ENCODE measurements at regions not wholly inside any gene's neighbourhood (a gene's known extent, or its start where the extent isn't known, plus 50 kb on each side); places are given as distances from the start of the nearest gene placed in this dataset.
"Not testable (repeated sequence)": the region's sequence is repeated elsewhere in the genome, so short reads cannot be mapped to it uniquely, and the experiment has no call there.

DNA sequence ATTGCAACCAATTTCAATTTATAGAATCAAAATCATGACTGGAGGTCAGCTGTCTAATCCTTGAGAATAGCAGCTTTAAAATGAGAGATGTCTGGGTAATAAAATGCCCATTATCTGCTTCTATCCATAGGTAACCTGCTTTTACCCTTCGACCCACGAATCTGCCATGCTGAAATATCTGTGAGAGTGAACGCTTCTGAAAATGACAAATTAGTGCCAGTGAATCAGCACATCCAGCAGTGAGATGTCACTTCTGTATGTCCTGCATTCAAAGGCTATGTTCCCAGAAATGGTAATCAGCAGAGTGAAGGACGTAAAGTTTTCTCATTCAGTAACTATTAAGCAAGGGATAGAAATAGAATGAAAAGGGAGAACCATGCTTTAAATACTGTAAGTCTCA lies 532.4 kb upstream of the ITGA1 start:
- DNase-seq: no peak

- DNase-seq: no peak
Observed at GRCh38 chr5:52262844-52263243, 524.9 kb upstream of the ITGA1 start.

DNA sequence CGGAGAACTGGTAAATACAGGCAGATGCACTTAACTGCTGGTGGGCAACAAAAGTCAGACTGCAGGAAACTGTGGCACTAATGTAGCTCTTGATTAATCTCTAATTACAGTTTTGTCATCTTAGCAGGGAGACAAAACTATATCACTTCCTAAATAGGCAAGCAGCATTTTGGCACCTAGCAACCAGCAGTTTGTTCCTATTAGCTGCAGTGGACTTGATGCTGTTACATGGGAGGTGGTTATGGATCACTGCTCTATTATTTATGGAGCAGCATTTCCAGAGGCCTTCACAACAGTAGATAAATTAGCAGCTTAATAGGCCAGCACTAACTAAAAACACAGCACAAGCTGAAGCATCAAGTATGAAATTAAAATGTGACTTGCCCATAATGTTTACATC lies 518.3 kb upstream of the ITGA1 start:
- DNase-seq: no peak

GRCh38 chr5:52269859-52270258 lies 517.9 kb upstream of the ITGA1 start:
- DNase-seq: no peak

GRCh38 chr5:52275639-52276038 lies 512.1 kb upstream of the ITGA1 start:
- no peak for DNase-seq

DNA sequence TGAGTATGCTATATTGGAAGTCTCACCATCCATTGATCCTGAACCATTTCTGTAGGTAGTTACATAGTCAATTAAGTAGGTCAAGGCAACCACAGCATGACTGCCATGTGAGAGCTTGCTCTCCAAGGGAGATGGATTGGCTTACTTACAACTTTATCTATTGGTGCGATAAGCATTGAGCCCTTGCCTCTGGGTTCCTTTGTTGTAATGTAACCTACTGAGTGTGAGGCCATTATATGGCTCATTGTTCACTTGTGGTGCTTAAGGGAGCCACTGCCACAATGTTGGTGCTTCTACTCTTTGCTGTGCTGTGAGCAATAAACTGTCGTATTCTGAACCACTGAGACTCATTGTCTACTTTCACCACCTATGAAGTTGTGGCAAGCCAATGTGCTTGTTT lies 510.6 kb upstream of the ITGA1 start:
- no peak for DNase-seq

GRCh38 chr5:52282647-52283046 lies 505.1 kb upstream of the ITGA1 start:
- DNase-seq: no peak

DNA sequence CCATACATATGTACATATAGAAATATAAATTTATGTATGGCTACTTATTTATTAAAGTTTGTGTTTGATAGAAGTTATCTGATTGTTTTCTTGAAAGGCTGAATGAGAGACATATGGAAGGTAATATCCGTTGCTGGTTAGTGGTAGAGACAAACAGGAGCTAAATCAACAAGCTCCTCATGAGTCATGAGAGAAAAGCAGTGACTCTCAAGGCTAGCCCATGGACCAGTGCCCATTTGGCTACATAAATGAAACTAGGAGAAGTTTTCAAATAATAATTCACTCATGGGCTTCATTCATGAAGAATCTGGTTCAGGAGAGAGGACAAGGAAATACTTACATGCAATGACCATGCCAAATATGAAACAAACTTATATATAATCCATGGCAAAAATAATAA lies 504.5 kb upstream of the ITGA1 start:
- no peak for DNase-seq

GRCh38 chr5:52300703-52301372 lies 486.9 kb upstream of the ITGA1 start:
- DNase-seq: no peak

GRCh38 chr5:52304816-52305215 lies 482.9 kb upstream of the ITGA1 start:
- not testable (repeated sequence) for DNase-seq

GRCh38 chr5:52328220-52328806 lies 459.4 kb upstream of the ITGA1 start:
- DNase-seq: no peak

- no peak for DNase-seq
Observed at GRCh38 chr5:52331725-52332124, 456.0 kb upstream of the ITGA1 start.

DNA sequence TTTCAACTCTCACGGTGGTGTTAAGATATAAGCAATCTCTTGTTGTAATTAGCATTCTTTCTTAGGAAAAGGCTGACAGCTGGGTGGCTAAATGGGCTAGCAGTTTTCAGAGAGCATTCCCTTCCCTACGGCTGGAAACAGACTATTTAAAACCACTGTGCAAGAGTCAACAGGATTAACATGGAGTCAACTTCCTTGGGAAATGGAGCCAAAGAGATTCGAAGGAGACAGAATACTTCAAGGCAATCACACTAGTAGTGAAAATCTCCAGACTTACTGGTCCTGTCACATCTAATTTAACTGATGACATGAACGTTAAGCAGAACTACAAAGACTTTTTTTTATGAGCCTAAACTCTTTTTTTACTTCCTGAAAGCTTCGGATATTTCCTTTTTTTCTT lies 453.3 kb upstream of the ITGA1 start:
- no peak for DNase-seq

DNA sequence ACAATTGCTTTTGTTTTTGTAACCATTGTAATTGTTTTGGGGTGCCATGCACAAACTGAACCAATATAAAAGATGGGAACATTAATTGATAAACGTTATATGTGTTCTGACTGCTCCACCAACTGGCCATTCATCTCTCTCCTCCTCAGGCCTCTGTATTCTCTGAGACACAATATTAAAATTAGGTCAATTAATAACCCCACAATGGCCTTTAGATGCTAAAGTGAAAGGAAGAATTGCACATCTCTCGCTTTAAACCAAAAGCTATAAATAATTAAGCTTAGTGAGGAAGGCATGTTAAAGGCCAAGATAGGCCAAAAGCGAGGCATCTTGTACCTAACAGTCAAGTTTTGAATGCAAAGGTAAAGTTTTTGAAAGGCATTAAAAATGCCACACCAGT lies 448.4 kb upstream of the ITGA1 start:
- DNase-seq: no peak

DNA sequence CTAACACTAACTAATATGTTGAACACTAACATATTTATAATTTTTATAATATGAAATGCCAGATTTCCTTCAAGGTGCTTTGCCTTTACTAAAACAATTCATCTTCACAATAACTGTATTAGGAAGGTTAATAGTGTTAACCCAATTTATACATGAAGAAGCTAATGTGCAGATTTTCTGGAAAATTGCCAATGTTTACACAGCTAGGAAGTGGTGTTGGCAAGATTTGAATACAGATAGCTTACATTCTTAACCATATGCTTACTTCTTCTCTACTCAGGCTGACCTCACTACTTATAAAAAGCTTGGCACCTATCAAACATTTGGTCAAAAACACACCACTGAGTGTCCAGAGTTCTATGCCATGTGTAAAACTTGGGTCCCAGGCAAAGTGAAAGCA lies 445.4 kb upstream of the ITGA1 start:
- DNase-seq: no peak

DNA sequence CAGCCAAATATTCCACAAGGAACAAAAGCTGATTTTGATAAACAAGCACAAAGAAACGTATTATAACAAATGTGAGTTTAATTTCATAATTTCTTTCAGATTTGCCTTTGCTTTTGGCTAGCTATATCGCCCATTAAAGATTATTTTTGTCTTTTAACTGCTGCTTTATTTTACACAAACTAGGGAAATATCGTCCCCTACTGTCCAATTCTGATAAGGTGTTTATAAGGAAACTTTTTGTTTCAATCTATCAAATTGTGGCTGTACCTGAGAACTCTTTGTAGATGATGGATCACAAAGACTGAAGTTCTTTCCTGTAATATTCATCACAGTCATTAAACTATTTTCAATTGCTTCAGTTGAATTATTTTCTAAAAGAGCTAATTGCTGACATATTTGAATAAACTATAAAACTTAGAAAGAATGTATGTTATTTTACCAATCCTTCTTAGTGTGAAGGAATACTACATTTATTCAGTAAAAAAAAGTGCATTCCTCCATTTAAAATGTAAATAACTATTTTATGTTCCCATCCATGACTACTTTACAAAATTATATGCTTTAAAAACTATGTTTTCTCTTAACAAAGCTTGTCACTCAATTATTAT lies 431.3 kb upstream of the ITGA1 start:
- no peak for DNase-seq

DNA sequence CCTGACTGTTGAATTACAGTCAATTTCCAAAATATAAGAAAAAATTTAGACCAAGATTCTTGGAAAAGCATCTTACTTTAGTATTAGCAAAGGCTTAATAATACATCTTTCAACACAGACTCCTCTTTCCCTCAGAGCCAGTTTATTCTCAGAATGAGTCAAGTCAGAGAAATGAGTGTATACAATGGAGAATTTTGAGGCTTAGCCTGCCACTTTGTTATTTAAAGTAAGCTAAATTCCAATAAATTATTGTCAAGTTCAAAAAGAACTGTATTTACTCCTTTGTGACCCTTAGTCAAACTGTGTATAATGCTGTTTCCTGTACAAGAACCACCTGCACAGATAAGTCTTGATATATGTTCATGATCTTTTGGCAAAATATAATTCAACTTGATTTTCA lies 428.5 kb upstream of the ITGA1 start:
- DNase-seq: no peak

DNA sequence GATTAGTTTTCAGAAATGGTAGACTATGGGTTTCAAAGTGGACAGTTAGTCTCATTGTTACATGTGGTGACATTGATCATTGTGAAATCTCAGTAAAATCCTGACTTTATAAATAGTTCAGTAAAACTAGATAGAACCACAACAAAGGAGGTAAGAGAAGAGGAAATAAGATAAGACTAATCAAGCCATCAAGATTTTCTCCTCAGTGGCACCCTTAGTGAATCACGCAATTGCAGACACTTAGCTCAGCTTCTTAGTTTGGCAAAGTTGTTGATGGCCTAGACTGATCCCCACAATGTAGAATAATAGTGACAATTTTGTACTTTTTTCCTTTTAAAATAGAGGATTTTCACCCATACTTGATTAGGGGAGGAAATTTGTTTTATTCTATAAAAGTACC lies 426.7 kb upstream of the ITGA1 start:
- DNase-seq: no peak

- DNase-seq: no peak
Observed at GRCh38 chr5:52374286-52374685, 413.4 kb upstream of the ITGA1 start.

DNA sequence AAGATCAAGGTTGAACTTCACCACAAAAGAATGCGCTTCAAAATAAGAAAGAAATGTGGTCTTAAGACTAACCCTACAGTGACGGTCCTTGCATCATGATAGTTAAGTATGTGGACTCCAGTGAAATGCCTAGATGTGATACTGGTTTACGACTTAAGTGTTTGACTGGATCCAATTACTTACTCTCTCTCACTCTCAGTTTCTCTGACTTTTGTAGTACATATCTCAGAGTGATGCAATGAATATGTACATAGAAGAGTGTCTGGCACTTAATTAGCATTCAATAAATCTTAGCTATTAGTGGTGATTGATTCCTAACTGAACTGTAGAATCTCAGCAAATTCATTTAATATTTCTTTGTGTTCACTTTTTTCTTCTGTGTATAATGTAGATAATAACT lies 411.7 kb upstream of the ITGA1 start:
- no peak for DNase-seq

- DNase-seq: no peak
Observed at GRCh38 chr5:52376592-52376991, 411.1 kb upstream of the ITGA1 start.

GRCh38 chr5:52378237-52378636 lies 409.5 kb upstream of the ITGA1 start:
- no peak for DNase-seq

- DNase-seq: no peak
Observed at GRCh38 chr5:52388349-52388748, 399.4 kb upstream of the ITGA1 start.

DNA sequence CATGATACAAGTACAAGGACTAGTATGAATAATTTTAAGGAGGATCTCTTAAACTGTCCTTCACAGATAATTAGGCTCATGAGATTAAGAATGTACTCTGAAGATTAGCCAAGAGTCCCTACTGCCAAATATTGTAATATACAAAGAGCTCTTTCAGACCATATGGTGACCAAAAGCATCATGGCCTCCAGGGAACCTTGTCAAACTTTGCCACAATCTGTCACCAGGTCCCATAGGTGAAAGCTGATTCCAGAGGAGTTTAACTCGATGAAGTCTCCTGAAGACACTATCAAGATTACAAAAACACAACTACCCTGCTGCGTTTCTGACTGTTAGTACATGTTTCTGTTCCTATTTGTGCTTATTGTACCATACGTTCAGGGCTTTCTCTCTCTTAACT lies 395.4 kb upstream of the ITGA1 start:
- no peak for DNase-seq

- DNase-seq: no peak
Observed at GRCh38 chr5:52409835-52410234, 377.9 kb upstream of the ITGA1 start.

Measured in activated CD8-positive, alpha-beta memory T cell treated with anti-CD3 and anti-CD28 coated beads, Interleukin-2, amount 50 U/mL, for 4 hours (primary cell).